Nephron progenitor cell (in vitro differentiated cells): ENCODE measurements at regions not wholly inside any gene's neighbourhood (a gene's known extent, or its start where the extent isn't known, plus 50 kb on each side); places are given as distances from the start of the nearest gene placed in this dataset.

Experiments used
- DNase-seq: peaks from one replicate; pipeline ENCODE4 v3.0.0; 2021
- H3K27ac Mint-ChIP-seq: 2 replicates; pipeline ENCODE4 v1.8.0; 2021; ENCODE audit warnings: mild to moderate bottlenecking, moderate library complexity, mixed read lengths
- H3K27me3 Mint-ChIP-seq: 2 replicates; pipeline ENCODE4 v1.8.0; 2021; ENCODE audit warnings: mild to moderate bottlenecking, low read depth, mixed read lengths; ENCODE audit not compliant: poor library complexity
- H3K36me3 Mint-ChIP-seq: 2 replicates; pipeline ENCODE4 v1.8.0; 2021; ENCODE audit warnings: low read depth, mixed read lengths
- H3K4me1 Mint-ChIP-seq: 2 replicates; pipeline ENCODE4 v1.8.0; 2021; ENCODE audit warnings: mixed read lengths
- H3K4me3 Mint-ChIP-seq: 2 replicates; pipeline ENCODE4 v1.8.0; 2021; ENCODE audit warnings: mild to moderate bottlenecking, moderate library complexity, mixed read lengths
- H3K9me3 Mint-ChIP-seq: 2 replicates; pipeline ENCODE4 v1.8.0; 2021; ENCODE audit warnings: mild to moderate bottlenecking, moderate library complexity, mixed read lengths
- TF ChIP-seq, protein P1 (sequence below): fragments of 200-600 bp; sonication (generic); IDR thresholded peaks from 2 replicates; pipeline ENCODE4 v1.5.0; 2021; ENCODE audit warnings: antibody characterized with exemption

DNA sequence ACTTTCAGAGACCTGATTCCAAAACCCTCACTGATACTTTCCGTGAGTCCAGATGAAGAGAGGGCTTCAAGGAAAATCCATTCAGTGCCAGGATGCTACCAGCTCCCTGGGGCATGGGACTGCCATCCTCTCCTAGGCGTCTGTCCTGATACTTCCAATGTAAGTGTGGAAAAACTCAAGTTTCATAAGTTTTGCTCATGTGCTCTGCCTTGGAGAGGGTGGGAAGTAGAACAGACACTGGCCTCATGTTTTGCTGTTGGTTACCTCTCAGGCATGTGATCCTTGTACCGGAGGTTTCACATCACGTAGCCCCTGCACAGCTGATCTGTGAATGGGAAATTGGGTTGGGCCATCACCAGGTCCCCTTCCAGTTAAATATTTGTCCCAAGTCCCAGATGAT, 517.1 kb downstream of the RPS24 start:
- no peak overlapping the region for H3K27ac Mint-ChIP-seq
- TF ChIP-seq, protein P1, sequence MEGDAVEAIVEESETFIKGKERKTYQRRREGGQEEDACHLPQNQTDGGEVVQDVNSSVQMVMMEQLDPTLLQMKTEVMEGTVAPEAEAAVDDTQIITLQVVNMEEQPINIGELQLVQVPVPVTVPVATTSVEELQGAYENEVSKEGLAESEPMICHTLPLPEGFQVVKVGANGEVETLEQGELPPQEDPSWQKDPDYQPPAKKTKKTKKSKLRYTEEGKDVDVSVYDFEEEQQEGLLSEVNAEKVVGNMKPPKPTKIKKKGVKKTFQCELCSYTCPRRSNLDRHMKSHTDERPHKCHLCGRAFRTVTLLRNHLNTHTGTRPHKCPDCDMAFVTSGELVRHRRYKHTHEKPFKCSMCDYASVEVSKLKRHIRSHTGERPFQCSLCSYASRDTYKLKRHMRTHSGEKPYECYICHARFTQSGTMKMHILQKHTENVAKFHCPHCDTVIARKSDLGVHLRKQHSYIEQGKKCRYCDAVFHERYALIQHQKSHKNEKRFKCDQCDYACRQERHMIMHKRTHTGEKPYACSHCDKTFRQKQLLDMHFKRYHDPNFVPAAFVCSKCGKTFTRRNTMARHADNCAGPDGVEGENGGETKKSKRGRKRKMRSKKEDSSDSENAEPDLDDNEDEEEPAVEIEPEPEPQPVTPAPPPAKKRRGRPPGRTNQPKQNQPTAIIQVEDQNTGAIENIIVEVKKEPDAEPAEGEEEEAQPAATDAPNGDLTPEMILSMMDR: no peak
- H3K36me3 Mint-ChIP-seq: no peaks in the 10 kb centered on the region
- H3K27me3 Mint-ChIP-seq: peaks cover 42% of the 10 kb centered on the region
- H3K9me3 Mint-ChIP-seq: no peaks in the 10 kb centered on the region
- no peak for DNase-seq
- H3K4me3 Mint-ChIP-seq: no peak overlapping the region
- peaks cover 69% of the 10 kb centered on the region for H3K4me1 Mint-ChIP-seq

GRCh38 chr10:78551184-78552005, 517.4 kb upstream of the ZMIZ1 start:
- Mint-ChIP-seq H3K4me1 (peaks cover 64% of the 10 kb centered on the region), H3K4me3 (no peak overlapping the region)
- DNase-seq: no peak

GRCh38 chr10:78552261-78552811, 516.4 kb upstream of the ZMIZ1 start:
- Mint-ChIP-seq H3K4me1 (peaks cover 57% of the 10 kb centered on the region), H3K27me3 (peaks cover 39% of the 10 kb centered on the region), H3K27ac (peak overlapping the region; percentile 45), H3K4me3 (no peak overlapping the region), H3K36me3 (no peaks in the 10 kb centered on the region), H3K9me3 (no peaks in the 10 kb centered on the region)
- TF ChIP-seq, protein P1: no peak
- no peak for DNase-seq

More at GRCh38 chr10:78551184-78552005, 517.4 kb upstream of the ZMIZ1 start:
- Mint-ChIP-seq H3K9me3 (no peaks in the 10 kb centered on the region), H3K36me3 (no peaks in the 10 kb centered on the region), H3K27ac (no peak overlapping the region), H3K27me3 (peaks cover 38% of the 10 kb centered on the region)
- TF ChIP-seq, protein P1: no peak

DNA sequence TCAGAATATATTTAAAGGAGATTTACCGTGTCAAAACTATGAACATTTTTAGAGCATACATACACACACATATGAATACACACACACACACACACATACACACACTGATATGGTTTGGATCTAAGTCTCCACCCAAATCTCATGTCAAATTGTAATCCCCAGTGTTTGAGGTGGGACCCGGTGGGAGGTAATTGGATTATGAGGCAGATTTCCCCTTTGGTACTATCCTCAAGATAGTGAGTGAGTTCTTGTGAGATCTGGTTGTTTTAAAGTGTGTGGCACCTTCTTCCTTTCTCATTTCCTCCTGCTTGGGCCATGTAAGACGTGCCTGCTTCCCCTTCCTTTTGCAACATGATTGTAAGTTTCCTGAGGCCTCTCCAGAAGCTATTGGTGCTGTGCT, 515.0 kb upstream of the ZMIZ1 start:
- H3K27me3 Mint-ChIP-seq: peaks cover 31% of the 10 kb centered on the region
- peaks cover 44% of the 10 kb centered on the region for H3K4me1 Mint-ChIP-seq
- no peaks in the 10 kb centered on the region for H3K9me3 Mint-ChIP-seq
- H3K36me3 Mint-ChIP-seq: no peaks in the 10 kb centered on the region
- no peak overlapping the region for H3K4me3 Mint-ChIP-seq
- DNase-seq: no peak
- H3K27ac Mint-ChIP-seq: no peak overlapping the region
- TF ChIP-seq, protein P1: no peak

- no peaks in the 10 kb centered on the region for H3K9me3 Mint-ChIP-seq
- H3K4me1 Mint-ChIP-seq: peaks cover 44% of the 10 kb centered on the region
- H3K4me3 Mint-ChIP-seq: no peak overlapping the region
- no peak for DNase-seq
- peaks cover 18% of the 10 kb centered on the region for H3K27me3 Mint-ChIP-seq
- TF ChIP-seq, protein P1: no peak
- no peak overlapping the region for H3K27ac Mint-ChIP-seq
- no peaks in the 10 kb centered on the region for H3K36me3 Mint-ChIP-seq
Measured at GRCh38 chr10:78555128-78555527, 513.6 kb upstream of the ZMIZ1 start.
